ENCODE measurements at regions not wholly inside any gene's neighbourhood (a gene's known extent, or its start where the extent isn't known, plus 50 kb on each side); places are given as distances from the start of the nearest gene placed in this dataset.

DNA sequence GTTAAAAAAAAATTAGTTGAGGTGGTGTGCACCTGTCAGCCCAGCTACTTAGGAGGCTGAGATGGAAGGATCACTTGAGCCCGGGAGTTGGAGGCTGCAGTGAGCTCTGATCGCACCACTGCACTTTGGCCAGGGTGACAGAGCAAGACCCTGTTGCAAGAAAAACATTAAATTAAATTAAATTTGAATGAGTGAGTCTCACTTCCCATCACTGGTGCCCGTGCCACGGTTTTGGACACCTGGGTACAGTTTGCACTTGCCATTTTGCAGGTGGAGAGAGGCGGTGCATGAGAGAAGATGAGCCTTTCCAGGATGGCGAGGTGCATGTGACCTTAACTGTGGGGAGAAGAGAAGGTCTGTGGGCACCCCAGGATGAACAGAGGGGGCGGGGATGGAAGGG lies 60.3 kb upstream of the ZNF536 start:
- TF ChIP-seq EP300 (IDR thresholded peaks at IDR 0.05) (no peak), CTCF (IDR thresholded peaks at IDR 0.05) (no peak)

Measured in tibial nerve (tissue), 4 donors.